NCI-H2196 (cell line): ENCODE measurements at regions not wholly inside any gene's neighbourhood (a gene's known extent, or its start where the extent isn't known, plus 50 kb on each side); places are given as distances from the start of the nearest gene placed in this dataset.
"Not testable (repeated sequence)": the region's sequence is repeated elsewhere in the genome, so short reads cannot be mapped to it uniquely, and the experiment has no call there.

Experiments used
- DNase-seq: peaks from one replicate; lab custom pipeline; 2025; ENCODE audit not compliant: unreplicated experiment; lab: John Stamatoyannopoulos, UW

DNA sequence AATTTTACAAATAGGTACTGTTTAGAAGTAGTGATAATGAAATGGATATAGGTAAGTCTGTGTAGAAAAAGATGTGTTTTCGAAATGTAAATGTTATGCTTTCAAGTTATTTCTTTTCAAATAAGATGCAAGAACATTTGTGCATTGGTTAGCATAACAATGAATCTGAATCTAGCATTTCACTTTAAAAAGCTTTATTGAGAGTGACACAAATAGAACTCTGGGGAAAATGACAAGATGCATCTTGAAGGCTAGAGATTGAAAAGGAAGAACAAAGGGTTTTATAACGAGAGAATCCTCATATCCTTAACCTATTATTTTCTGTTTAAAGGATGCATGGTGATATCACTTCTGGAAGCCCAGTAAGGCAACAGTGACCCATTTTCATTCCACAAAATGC is 639.9 kb upstream of the PTCHD4 start:
- no peak for DNase-seq

DNA sequence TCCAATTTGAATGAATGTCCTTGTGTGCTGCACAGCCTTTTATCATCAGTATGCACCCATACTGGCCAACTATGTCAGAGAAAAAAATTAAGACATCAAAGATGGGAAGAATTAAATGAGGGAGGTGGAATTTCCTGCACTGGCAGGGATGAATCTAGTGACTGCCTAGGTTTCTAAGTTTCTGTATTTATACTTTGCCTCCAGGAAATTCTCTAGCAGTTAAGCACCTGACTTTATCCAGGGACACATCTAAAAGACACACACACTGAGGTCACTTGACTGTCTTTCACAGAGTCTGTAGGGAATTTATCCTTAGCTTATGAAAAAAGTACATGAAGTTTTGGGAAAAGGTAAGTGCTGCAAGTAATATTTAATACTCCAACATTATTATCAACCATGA is 636.5 kb upstream of the PTCHD4 start:
- DNase-seq: no peak

DNA sequence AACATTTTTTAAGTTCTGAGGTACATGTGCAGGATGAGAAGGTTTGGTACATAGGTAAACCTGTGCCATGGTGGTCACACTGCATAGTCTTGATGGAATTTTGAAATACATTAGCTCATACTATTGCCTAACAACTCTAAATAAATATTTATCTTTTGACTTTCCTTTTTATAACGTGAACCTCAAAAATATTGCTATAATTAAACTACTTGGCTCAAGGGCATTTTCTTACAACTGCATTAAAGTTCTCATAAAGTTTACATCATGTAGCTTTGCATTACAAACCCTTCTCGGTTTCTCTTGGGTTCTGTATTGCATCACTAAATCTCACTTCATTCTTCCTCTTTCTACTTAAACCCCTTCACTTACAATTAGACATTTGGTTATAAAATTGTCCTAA is 636.0 kb upstream of the PTCHD4 start:
- DNase-seq: no peak

DNA sequence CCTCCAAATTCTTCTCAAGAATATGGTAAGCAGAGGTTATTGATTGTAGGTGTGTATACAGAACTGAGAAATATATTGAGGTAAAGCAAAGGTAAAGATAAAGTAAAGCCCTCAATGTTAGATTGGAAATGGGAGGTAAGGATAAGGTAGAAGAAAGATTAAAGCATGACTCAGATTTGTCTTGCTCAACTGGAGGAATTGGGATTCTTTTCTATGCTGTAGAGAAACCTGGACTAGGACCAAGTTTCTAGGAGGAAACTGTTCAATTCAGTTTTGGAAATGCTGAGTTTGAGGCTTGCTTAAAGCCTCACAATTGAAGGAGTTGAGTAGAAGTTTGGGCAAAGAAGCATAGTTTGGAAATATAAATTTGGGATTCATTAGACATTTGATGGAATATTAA is 634.0 kb upstream of the PTCHD4 start:
- DNase-seq: no peak

DNA sequence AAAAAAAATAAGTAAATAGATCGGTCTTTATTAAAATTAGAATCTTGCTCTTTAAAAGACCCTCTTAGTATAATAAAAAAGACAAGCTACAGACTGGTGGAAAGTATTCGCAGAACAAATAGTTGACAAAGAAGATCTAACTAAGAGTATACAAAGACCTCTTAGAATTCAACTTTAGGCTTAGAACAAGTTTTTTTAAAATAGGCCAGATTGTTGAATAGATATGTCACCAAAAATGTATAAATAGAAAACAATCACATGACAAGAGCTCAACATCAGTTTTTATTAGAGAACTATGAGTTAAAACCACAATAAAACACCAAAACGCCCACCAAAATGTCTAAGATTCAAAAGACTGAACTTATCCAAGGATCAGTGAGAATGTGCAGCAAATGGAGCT is 632.7 kb upstream of the PTCHD4 start:
- DNase-seq: no peak

DNA sequence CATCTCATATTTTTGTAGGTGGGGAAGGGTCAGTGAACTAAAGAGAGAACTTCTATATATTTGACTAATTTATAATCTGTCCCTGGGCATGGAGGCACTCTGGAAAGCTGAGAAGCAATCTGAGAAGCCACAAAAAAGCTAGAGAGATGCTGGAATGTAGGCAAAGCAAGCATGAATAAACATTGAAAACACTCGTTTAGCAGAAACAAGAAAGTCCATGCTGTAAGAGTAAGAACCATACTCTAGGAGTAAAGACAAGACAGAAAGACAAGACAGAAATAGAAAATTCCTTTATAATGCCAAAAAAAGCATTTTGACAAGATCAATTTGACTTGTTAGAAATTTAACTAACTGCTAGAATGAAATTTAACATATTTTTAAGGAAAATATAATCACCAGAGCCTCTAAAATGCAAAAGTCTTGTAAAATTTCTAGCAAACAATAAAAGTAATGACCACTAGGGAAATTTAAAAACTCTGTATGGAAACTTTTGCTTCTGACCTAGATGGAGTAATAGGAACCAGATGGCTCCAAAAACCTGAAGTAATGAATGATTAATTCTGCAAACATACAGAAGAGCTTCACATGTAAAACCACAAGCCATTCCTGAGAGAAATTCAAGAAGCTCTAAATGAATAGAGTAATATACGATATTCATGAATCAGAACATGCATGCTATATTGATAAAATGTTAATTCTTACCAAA is 625.7 kb upstream of the PTCHD4 start:
- no peak for DNase-seq

DNA sequence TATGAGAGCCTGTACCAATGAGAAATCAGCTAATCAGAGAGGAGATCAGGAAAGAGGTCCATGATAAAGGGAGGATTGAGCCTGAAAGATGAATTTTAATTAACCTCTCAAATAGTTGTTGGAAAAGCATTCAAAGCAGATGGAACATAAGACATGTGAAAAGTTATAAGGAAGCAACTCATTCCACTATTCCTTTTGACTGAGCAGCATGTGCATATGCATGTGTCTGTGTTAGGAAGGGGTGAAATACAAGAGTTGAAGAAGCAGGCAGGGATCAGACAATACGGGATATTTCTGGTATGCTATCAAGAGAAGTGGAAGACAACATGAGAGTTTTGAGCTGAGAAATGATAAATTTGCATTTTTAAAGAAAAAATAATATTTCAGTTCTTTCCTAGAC is 624.8 kb upstream of the PTCHD4 start:
- no peak for DNase-seq

DNA sequence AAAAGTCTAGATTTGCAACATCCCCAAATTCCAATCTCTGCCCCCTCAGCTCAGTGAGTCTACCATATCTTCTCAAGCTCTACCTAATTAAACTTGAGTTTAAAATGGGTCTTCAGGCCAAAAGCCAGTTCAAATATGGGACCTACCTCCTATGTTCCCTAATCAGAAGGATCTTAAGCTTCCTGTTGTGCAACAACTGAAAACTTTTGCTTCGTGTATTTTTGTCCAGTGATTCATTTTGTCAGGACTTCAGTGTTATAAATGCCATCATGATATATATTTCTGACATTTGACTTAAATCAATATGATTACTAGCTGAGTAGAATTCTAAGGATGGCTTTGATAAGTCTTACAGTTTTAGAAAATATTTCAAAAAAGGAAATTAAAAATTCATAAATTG is 622.6 kb upstream of the PTCHD4 start:
- no peak for DNase-seq

DNA sequence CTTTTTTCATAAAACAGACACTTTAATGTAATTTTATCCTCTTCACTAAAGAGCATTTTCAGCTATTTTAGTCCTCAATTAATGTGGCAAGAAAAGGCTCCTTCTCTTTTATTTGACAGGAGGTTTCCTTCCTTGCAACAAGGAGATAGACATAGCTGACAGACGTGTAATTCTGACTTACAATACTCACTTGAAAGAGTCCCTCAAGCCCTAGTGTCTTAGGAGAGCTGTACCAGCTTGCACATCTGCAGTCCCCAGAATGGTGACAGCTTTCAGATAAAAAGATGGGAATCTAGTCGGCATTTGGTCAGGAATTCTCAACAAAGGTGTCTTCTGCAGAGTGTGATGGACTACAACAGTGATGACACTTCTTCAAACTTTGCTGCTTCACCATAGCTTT is 603.7 kb upstream of the PTCHD4 start:
- DNase-seq: no peak

DNA sequence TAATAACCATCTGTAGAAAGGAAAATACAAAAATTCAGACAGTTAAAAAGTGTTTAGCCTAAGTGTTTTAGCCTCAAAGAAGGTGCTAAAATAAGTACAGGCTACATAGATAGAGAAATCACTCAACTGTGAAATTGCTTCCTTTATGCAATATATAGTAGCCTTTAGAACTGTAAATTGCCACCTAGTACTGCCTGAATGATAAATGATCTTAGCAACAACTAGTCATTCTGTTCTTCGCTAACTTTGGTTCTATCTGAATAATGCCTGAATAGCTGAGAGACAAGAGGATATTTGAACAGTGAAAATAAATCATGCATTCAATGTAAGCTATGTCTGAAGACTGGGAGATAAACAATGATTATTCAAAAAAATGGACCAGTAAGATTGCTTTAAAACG is 603.3 kb upstream of the PTCHD4 start:
- no peak for DNase-seq

DNA sequence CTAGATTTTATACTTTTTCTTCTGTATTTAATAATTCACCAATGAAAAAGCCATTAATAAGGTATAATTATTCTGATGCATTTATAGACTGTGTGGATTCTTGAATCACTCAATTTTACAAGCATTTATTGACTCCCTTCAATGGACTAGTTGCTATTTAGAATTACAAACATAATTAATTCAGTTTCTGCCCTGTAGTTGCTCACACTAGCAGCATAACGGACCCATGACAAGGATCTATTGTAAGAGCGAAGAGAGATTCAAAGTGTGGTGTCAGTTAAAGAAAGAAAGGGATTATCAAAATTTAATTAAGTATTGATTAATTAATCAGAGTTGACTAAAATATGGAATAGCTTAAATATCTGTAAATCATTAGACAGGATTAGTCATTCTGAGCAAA is 602.6 kb upstream of the PTCHD4 start:
- no peak for DNase-seq

DNA sequence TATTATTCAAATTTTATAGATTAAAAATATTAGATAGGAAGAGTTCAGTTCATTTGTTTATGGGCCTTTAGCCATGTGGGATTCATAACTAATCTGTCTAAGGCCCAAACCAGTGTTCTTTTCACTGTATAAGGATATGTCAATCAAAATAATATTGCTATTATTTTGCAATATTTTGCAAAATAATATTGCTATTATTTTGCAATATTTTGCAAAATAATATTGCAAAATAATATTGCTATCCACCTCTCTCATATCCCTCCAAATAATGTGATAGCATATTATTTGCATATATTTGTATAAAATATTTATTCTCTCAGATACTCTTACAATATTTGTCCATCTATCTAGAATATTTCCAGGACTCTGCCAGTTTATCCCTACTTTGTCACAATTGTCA is 595.3 kb upstream of the PTCHD4 start:
- no peak for DNase-seq

DNA sequence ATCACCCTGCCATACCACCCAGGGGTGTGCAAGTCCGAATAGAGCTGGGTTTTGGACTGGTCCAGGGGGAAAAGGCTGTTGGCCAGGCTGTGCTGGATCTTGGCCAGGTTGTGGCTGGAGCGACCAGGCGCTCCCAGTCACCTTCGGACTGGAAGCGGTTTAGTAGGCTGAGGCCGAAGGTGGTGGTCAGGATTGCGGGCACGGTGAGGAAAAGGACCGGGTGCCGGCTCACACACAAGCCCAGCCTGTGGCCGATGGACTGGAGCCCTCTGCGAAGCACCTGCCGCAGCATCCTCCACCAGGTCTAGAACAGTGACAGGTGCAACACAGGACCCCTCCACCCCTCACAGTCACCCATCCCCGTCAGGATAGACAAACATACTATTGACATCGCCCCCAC is 590.6 kb upstream of the PTCHD4 start:
- no peak for DNase-seq

DNA sequence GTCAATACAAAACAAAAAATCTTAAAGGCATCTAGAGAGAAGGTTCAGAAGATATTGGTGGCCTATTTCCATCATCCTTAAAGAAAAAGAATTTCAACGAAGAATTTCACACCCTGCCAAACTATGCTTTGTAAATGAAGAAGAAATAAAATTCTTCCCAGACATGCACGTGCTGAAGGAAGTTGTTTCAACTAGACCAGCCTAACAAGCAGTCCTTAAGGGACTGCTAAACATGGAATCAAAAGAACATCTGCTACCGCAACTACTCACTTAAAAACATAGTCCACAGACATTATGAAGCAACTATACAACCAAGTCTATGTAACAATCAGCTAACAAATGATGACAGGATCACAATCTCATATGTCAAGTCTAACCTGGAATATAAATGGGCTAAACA is 584.9 kb upstream of the PTCHD4 start:
- no peak for DNase-seq

DNA sequence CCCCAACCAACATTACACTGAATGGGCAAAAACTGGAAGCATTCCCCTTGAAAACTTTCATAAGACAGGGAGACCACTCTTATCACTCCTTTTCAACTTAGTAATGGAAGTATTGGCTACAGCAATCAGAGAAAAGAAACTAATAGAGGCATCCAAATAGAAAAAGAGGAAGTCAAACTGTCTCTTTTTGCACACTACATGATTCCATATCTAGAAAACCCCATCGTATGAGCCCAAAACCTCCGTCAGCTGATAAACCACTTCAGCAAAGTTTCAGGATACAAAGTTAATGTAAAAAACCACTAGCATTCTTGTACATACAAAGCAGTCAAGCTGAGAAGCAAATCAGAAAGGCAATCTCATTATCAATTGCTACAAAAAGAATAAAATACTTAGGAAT is 580.4 kb upstream of the PTCHD4 start:
- DNase-seq: no peak

DNA sequence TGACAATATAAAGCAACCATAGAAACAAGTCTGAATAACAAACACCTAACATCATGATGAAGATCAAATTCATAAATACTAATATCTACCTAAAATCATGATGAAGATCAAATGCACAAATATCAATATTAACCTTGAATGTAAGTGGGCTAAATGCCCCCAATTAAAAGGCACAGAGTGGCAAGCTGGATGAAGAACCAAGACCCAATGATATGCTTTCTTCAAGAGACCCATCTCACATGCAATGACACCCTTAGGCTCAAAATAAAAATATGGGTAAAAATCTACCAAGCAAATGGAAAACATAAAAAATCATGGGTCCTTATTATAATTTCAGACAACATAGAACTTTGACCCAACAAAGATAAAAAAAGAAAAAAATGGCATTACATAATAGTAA is 578.5 kb upstream of the PTCHD4 start:
- no peak for DNase-seq

DNA sequence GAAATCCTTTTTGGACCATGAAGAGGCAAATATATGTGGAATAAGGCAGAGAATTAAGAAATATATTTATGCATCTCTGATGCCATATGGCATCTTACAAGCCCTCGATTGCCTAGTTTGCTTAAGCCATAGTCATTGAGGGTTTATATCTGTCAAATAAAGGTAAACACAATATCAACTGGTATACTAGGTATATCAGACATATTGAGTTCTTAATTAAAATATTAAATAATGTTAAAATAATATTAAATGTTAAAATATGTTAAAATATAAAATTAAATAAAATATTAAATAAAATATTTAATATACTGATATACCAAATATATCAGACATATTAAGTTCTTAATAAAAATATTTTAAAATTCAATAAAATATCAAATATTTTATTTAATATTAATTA is 567.4 kb upstream of the PTCHD4 start:
- DNase-seq: no peak

DNA sequence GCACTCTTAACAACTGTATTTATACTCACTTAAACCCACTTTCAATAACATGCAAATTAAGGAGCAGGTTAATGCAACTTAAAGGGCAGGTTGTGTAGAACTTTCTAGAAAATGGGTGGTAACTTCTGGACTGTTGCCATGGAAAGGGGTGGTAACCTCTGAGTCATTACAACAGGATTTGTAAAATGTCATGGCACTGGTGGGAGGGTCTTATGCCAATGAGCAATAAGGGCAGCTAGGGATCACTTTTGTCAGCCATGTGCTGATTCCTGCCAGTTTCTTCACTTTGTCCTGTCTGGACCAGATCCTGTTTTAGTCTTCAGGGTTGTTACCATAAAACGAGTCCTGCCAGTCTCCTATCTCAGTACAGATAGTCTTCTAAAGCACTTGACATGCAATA is 560.5 kb upstream of the PTCHD4 start:
- no peak for DNase-seq

DNA sequence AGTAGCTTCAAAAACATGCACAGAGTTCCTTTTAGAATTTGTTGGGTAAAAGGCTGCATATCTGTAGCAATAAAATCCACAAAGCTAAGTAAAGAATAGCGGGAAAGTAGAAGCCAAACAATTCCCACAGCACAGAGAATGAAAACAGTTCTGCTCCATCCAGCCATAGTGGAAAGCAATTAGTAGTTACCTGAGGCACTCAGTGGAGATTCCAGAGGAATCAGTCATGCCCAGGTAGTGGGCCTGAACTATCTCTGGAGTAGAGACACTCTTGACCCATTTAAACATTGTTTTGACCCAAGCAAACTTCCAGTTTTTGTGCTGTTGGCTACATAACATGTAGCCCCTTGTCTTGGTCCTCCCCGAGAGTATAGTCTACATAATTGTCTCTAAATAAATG is 559.5 kb upstream of the PTCHD4 start:
- DNase-seq: no peak

DNA sequence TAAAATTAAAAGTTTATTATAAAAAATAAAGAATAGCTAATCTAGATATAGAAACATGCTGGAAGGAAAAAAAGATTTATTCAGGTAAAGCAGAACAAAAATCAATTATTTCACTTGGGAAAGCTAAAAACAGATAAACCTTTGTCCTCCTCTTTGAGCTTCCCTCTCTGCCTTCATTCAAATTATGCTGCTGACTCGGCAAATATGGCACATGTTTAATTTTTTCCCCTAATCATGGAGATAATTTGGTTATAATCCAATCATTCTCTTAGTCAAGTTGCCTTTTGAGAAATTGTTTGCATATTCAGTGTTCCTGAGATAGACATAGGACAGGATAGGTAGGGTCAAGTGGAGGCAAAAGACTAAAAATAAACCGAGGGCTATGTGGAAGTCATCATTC is 556.8 kb upstream of the PTCHD4 start:
- no peak for DNase-seq

DNA sequence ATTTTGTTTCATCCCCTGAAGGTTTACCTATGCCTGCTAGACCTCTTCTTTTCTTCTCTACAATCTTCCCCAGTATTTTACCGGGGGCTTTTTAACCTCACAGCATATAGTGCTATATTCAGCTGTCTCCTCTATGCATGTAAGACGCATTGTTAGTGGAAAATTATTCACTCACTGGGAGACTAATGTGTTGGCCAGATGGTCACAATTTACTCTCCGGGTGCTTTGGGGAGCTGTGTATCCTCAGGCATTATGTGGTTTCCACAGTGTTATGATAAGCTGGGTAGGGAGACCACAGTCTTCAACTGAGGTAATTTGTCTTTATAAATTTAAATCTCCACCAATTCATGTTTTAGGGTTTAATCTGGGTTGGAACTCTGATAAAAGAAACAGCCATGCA is 553.8 kb upstream of the PTCHD4 start:
- no peak for DNase-seq

DNA sequence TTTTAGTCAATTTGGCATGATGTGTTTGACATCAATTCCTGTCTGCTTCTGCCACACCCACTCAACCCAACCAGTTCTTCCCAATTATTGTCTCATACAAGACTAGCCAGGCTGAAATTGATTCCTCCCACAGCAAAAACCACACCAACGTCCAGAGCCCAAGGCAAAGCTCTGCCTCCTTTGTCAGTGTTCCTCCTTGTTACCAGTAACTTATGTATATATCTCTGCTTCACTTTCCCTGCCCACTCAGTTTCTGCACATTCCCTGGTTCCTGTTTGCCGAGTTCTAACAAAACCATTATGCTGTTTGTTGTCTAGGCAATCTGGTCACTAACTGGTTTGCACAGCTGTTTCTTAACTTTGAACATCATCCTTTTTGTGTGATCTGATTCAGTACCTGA is 547.9 kb upstream of the PTCHD4 start:
- DNase-seq: no peak

DNA sequence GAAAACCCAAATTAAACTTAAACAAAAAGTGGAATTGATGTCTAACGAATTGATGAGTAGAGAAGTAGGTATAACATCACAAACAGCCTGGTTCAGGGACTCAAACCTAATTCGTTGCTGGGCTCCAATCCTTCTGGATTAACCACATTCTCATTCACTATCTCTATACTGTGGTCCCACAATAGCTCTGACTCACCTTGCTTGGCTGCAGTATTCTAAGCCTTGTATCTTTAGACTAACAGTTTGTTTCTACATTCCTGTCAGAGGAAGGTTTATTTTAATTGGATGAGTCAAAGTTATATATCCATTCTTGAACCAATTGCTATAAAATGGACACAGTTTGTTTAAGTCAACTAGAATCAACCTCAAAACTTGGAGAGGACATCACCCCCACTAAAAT is 530.5 kb upstream of the PTCHD4 start:
- DNase-seq: no peak

DNA sequence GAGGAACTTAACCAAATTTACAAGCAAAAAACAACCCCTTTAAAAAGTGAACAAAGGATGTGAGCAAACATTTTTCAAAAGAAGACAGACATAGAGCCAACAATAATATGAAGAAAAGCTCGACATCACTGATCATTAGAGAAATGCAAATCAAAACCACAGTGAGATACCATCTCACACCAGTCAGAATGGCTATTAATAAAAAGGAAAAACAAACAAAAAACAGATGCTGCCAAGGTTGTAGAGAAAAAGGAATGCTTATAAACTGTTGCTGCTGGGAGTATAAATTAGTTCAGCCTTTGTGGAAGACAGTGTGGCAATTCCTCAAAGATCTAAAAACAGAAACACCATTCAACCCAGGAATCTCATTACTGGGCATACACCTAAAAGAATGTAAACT is 527.8 kb upstream of the PTCHD4 start:
- not testable (repeated sequence) for DNase-seq
